Transverse colon (tissue), 4 donors: ENCODE measurements at regions not wholly inside any gene's neighbourhood (a gene's known extent, or its start where the extent isn't known, plus 50 kb on each side); places are given as distances from the start of the nearest gene placed in this dataset.

ENCODE experiments used
- DNase-seq: peaks from one replicate; pipeline ENCODE4 v3.0.0-alpha.2; 2019
- H3K27ac ChIP-seq, 4 donors: fragments of 200-600 bp; sonication (generic); 2 replicates each; pipeline ENCODE4 v1.5.1; 2016 to 2018; ENCODE audit warnings: inconsistent platforms in 4 of 4
- H3K27me3 ChIP-seq: fragments of 200-600 bp; sonication (generic); 2 replicates; pipeline ENCODE4 v1.5.1; 2017; ENCODE audit warnings: inconsistent platforms
- H3K36me3 ChIP-seq, 4 donors: fragments of 200-600 bp; sonication (generic); 2 replicates each; pipeline ENCODE4 v1.5.1; 2017 to 2019; ENCODE audit warnings: inconsistent platforms in 4 of 4
- H3K4me1 ChIP-seq, 4 donors: fragments of 200-600 bp; sonication (generic); 2 replicates each; pipeline ENCODE4 v1.5.1; 2017 to 2020; ENCODE audit warnings: inconsistent platforms in 4 of 4
- H3K4me3 ChIP-seq, 4 donors: fragments of 200-600 bp; sonication (generic); 1 replicate in 1 of 4; 2 replicates in 3 of 4; pipeline versions ENCODE4 v1.5.1 to v1.6.1; 2017 to 2019; ENCODE audit warnings: inconsistent platforms in 4 of 4
- H3K9me3 ChIP-seq, 2 donors: fragments of 200-600 bp; sonication (generic); 2 replicates each; pipeline ENCODE4 v1.5.1; 2017 to 2019; ENCODE audit warnings: inconsistent platforms in 2 of 2
- EP300 ChIP-seq: sonication (generic); formaldehyde crosslinking; IDR thresholded peaks from one replicate; pipeline ENCODE4 v1.6.1; 2017; ENCODE audit warnings: antibody characterized with exemption, low read depth
- POLR2A ChIP-seq: fragments of 450-650 bp; IDR thresholded peaks from one replicate; pipeline ENCODE4 v1.6.1; 2016; ENCODE audit warnings: antibody characterized with exemption, mild to moderate bottlenecking, moderate library complexity
- POLR2AphosphoS5 ChIP-seq, 3 donors: sonication (generic); formaldehyde crosslinking; IDR thresholded peaks; one replicate each; pipeline ENCODE4 v1.6.1; 2016; ENCODE audit warnings: antibody characterized with exemption in 3 of 3
- WGBS, 2 donors: methylation state at CpG; one replicate each; pipeline ENCODE4 v1.1.5; 2018; ENCODE audit warnings: low coverage in 1 of 2; 5-methylcytosine and 5-hydroxymethylcytosine counted together
- in situ Hi-C, 4 donors: fragments of 200-750 bp; cut with MboI; loops; one replicate each; pipeline versions ENCODE4 v1.15.0 to v1.15.1; 2017; ENCODE audit warnings: low sequenced_read_pairs in 3 of 4, low pct_ligation_motif_present in 1 of 4, low pct_unique_long_range_greater_than_20kb in 1 of 4
- intact Hi-C: fragments of 100-400 bp; cut with DNase I; formaldehyde crosslinking; loops from one replicate; pipeline ENCODE4 v1.15.1; 2023; ENCODE audit warnings: low total_unique reads
- TF ChIP-seq, protein P1 (sequence below), 5 experiments: fragments of 200-600 bp in 3 of 5; fragments of 450-650 bp in 2 of 5; sonication (generic) in 3 of 5; IDR thresholded peaks; 1 replicate in 2 of 5; 2 replicates in 3 of 5; pipeline ENCODE4 v1.5.1; 2016 to 2017; ENCODE audit warnings: antibody characterized with exemption in 5 of 5, inconsistent platforms in 3 of 5, mild to moderate bottlenecking in 2 of 5, moderate library complexity in 1 of 5

- Histone ChIP-seq H3K4me1 (no peaks in the 10 kb centered on the region), H3K9me3 (no peaks in the 10 kb centered on the region), H3K4me3 (no peak overlapping the region), H3K27me3 (peaks cover 5% of the 10 kb centered on the region), H3K36me3 (no peaks in the 10 kb centered on the region), H3K27ac (no peak overlapping the region)
- WGBS, 2 donors = 71 to 74% methylated on average over 4 of the region's 4 CpGs
- no peak for DNase-seq
- TF ChIP-seq EP300 (no peak), POLR2AphosphoS5 (IDR thresholded peaks at IDR 0.05) (no peak), POLR2A (no peak)
- TF ChIP-seq, protein P1, sequence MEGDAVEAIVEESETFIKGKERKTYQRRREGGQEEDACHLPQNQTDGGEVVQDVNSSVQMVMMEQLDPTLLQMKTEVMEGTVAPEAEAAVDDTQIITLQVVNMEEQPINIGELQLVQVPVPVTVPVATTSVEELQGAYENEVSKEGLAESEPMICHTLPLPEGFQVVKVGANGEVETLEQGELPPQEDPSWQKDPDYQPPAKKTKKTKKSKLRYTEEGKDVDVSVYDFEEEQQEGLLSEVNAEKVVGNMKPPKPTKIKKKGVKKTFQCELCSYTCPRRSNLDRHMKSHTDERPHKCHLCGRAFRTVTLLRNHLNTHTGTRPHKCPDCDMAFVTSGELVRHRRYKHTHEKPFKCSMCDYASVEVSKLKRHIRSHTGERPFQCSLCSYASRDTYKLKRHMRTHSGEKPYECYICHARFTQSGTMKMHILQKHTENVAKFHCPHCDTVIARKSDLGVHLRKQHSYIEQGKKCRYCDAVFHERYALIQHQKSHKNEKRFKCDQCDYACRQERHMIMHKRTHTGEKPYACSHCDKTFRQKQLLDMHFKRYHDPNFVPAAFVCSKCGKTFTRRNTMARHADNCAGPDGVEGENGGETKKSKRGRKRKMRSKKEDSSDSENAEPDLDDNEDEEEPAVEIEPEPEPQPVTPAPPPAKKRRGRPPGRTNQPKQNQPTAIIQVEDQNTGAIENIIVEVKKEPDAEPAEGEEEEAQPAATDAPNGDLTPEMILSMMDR (IDR thresholded peaks at IDR 0.05) = no peak
- intact Hi-C loops (no loop called here), in situ Hi-C loops (loop anchor here in 1 of 4 donors (25.0 kb wide), 1 partner anchor 1277 kb away; no protein-coding TSS in a partner anchor)
Observed at GRCh38 chr6:44635486-44635885, 248.0 kb downstream of the CDC5L start.

DNA sequence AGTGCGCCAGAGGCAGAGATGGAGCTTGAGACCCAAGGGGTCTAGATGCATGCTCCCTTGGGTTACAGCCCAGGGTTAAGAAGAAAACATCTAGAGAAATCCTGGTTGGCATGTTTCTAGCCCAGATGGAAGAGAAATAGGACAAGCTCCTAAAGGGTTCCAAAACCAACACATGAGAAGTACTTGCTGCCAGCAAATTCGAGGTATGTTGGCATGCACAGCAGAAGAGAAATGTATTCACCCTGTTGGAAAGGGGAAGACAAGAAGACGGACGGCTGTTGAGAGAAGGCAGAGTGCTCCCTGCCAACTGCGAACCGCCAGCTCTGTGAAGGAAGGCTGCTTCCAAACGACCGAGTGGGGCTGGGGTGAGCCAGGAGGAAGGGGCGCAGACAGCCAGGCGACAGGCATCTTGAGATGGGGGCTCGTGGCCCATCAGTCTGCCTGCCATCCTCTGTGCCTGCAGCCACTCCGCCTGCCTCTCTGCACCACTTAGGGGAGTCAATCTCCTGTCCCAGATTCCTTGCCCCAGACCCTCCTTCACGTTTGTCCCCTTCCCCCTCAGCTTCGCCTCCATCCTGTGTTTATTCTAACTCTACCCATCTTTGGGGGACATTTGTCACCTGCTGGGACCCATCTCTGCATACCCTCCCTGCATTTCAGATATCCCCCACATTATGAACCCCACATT, 249.2 kb downstream of the CDC5L start:
- Histone ChIP-seq H3K27me3 (peaks cover 5% of the 10 kb centered on the region), H3K27ac (no peak overlapping the region), H3K4me1 (no peaks in the 10 kb centered on the region), H3K4me3 (no peak overlapping the region), H3K9me3 (no peaks in the 10 kb centered on the region), H3K36me3 (no peaks in the 10 kb centered on the region)
- DNase-seq = no peak
- TF ChIP-seq POLR2AphosphoS5 (IDR thresholded peaks at IDR 0.05) = no peak
- TF ChIP-seq, protein P1 (IDR thresholded peaks at IDR 0.05) = no peak
- TF ChIP-seq POLR2A = no peak
- TF ChIP-seq EP300 = no peak
- intact Hi-C loops (no loop called here), in situ Hi-C loops (loop anchor here in 1 of 4 donors (25.0 kb wide), 1 partner anchor 1276 kb away; no protein-coding TSS in a partner anchor)
- 84 to 100% methylated on average over 3 to 14 of the region's 14 CpGs for WGBS, 2 donors

DNA sequence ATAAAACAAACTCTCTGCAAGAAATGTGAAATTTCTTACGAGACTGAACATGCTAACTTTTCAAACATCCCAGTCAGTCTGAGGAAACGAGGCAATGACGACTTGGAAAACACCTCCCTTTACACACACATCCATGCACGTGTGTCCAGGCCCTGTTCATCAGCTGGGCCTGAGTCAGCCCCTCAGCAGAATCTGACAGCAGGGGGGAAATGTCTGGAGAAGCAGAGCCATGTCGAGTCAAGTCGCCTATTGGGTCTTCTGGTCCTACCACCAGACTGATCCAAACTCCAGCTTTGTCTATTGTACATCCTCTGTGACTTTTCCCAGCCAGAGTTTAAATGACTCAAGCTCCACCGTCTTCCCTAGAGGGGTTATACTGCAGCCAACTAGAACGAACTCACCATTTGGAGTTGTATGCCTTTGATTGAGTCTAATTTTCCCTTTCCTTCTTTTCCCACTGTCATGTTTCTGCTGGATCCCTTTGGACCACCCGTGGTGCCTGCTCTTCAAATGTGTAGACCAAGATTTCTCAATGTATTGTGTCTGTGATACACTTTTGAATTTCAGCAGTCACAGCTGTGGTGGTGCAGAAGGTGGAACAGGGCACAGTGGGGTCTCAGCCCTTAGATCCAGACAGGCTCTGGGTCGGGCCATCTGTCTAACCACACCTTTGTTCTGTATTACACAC, 254.0 kb downstream of the CDC5L start:
- H3K27ac ChIP-seq = no peak overlapping the region
- in situ Hi-C loops (loop anchor here in 1 of 4 donors (25.0 kb wide), 1 partner anchor 1271 kb away; no protein-coding TSS in a partner anchor), intact Hi-C loops (no loop called here)
- H3K4me1 ChIP-seq = no peaks in the 10 kb centered on the region
- 72 to 88% methylated on average over 10 of the region's 10 CpGs for WGBS, 2 donors
- no peaks in the 10 kb centered on the region for H3K36me3 ChIP-seq
- H3K27me3 ChIP-seq = no peaks in the 10 kb centered on the region
- DNase-seq = no peak
- TF ChIP-seq, protein P1 (IDR thresholded peaks at IDR 0.05) = no peak
- no peak for TF ChIP-seq EP300
- TF ChIP-seq POLR2AphosphoS5 (IDR thresholded peaks at IDR 0.05) = no peak
- no peak for TF ChIP-seq POLR2A
- H3K4me3 ChIP-seq = no peak overlapping the region
- no peaks in the 10 kb centered on the region for H3K9me3 ChIP-seq

- no peaks in the 10 kb centered on the region for H3K36me3 ChIP-seq
- no peak overlapping the region for H3K4me3 ChIP-seq
- no peaks in the 10 kb centered on the region for H3K27me3 ChIP-seq
- intact Hi-C loops = no loop called here
- no peaks in the 10 kb centered on the region for H3K9me3 ChIP-seq
- H3K27ac ChIP-seq = no peak overlapping the region
- in situ Hi-C loops = loop anchor here in 1 of 4 donors (25.0 kb wide), 1 partner anchor 1270 kb away; no protein-coding TSS in a partner anchor
- TF ChIP-seq POLR2AphosphoS5 (IDR thresholded peaks at IDR 0.05) = no peak
- no peak for TF ChIP-seq POLR2A
- TF ChIP-seq, protein P1 (IDR thresholded peaks at IDR 0.05) = no peak
- no peak for TF ChIP-seq EP300
- WGBS, 2 donors = 82 to 83% methylated on average over 1 of the region's 1 CpG
- no peak for DNase-seq
- no peaks in the 10 kb centered on the region for H3K4me1 ChIP-seq
Observed at GRCh38 chr6:44642349-44642748, 254.8 kb downstream of the CDC5L start.
